ENCODE measurements at regions not wholly inside any gene's neighbourhood (a gene's known extent, or its start where the extent isn't known, plus 50 kb on each side); places are given as distances from the start of the nearest gene placed in this dataset.

- TF ChIP-seq CTCF (IDR thresholded peaks at IDR 0.05) = no peak
- TF ChIP-seq POLR2A (IDR thresholded peaks at IDR 0.05) = no peak
These were observed 84.6 kb upstream of the SNX2 start for GRCh38 chr5:122690266-122690665.
